ENCODE measurements at regions not wholly inside any gene's neighbourhood (a gene's known extent, or its start where the extent isn't known, plus 50 kb on each side); places are given as distances from the start of the nearest gene placed in this dataset.

DNA sequence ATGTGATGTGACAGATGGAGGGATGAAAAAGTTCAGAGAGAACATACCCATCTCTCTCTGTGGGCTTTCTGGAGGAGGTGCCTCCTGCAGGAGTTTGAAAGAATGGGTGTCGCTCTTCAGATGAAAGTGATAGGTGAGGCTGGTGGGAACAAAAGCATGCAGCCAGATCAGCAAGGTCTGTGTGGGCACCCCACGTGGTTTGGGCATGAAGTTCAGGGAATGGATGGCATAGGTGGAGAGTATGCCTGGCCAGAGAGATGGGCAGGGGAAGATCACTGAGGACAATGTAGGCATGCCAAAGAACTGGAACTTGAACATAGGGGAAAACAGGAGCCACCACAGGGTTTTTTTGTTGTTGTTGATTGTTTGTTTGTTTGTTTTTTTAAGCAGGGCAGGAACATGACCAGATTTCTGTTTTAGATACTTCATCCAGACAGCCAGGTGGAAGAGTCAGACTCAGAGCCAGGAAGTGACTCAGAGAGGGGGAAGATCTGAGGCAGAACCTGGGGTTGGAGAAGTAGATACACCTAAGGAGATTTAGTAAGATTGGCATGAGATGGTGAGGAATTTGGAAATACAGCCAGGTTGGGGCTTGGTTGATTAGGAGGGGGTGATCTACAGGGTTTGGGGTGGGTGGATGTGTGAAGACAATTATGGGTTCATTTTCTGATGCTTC, 64.8 kb upstream of the CLSTN2 start:
- CTCF ChIA-PET = no interaction called here
- H3K36me3 ChIP-seq (ENCODE audit: control insufficient read depth, insufficient read depth, low read length) = no peaks in the 10 kb centered on the region
- TF ChIP-seq, protein P1, sequence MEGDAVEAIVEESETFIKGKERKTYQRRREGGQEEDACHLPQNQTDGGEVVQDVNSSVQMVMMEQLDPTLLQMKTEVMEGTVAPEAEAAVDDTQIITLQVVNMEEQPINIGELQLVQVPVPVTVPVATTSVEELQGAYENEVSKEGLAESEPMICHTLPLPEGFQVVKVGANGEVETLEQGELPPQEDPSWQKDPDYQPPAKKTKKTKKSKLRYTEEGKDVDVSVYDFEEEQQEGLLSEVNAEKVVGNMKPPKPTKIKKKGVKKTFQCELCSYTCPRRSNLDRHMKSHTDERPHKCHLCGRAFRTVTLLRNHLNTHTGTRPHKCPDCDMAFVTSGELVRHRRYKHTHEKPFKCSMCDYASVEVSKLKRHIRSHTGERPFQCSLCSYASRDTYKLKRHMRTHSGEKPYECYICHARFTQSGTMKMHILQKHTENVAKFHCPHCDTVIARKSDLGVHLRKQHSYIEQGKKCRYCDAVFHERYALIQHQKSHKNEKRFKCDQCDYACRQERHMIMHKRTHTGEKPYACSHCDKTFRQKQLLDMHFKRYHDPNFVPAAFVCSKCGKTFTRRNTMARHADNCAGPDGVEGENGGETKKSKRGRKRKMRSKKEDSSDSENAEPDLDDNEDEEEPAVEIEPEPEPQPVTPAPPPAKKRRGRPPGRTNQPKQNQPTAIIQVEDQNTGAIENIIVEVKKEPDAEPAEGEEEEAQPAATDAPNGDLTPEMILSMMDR (IDR thresholded peaks at IDR 0.05; ENCODE audit: insufficient read depth in 1 of 2, low read depth in 1 of 2, low read length in 1 of 2, severe bottlenecking in 1 of 2, unreplicated experiment in 1 of 2) = no peak
- intact Hi-C loops (cut with micrococcal nuclease; ENCODE audit: unreplicated experiment) = no loop called here
- BruUV-seq (replicated peaks) = no TSS peak
- H3K36me3 Mint-ChIP-seq (ENCODE audit: insufficient read depth, unreplicated experiment) = no peaks in the 10 kb centered on the region
- H3K9me3 Mint-ChIP-seq (ENCODE audit: unreplicated experiment) = no peaks in the 10 kb centered on the region
- POLR2A ChIA-PET = no interaction called here
- no peaks in the 10 kb centered on the region for H3K9me3 ChIP-seq
- H3K27ac Mint-ChIP-seq (ENCODE audit: unreplicated experiment) = no peak overlapping the region
- no peak overlapping the region for H3K4me3 ChIP-seq (ENCODE audit: low read depth, low read length)
- no peak overlapping the region for H3K4me3 Mint-ChIP-seq (ENCODE audit: unreplicated experiment)
- no peaks in the 10 kb centered on the region for H3K4me1 ChIP-seq
- no peaks in the 10 kb centered on the region for H3K27me3 ChIP-seq (replicated peaks; ENCODE audit: control insufficient read depth, insufficient read depth, low read length)
- no peaks in the 10 kb centered on the region for H3K4me1 Mint-ChIP-seq (ENCODE audit: low read depth, unreplicated experiment)
- H3K27me3 Mint-ChIP-seq (ENCODE audit: insufficient read depth, unreplicated experiment) = peaks cover 3% of the 10 kb centered on the region
- DNase-seq = no peak

DNA sequence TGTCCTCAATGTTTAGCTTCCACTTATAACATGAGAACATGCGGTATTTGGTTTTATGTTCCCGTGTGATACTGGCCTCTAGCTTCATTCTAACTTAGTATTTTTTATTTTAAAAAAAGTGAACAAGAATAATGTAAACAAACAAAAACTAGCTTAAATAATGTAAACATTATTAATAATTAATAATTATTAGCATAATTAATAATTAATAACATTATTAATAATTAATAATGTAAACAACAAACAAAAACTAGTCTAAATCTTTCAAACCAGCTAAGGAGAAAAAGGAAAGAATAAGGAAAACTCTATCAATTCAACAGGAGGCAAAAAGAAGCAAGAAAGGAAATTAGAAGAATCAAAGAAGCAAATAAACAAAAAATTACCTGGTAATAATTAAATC, 66.2 kb upstream of the CLSTN2 start:
- no peaks in the 10 kb centered on the region for H3K4me1 Mint-ChIP-seq (ENCODE audit: low read depth, unreplicated experiment)
- POLR2A ChIA-PET = no interaction called here
- TF ChIP-seq, protein P1 (IDR thresholded peaks at IDR 0.05; ENCODE audit: insufficient read depth in 1 of 2, low read depth in 1 of 2, low read length in 1 of 2, severe bottlenecking in 1 of 2, unreplicated experiment in 1 of 2) = no peak
- no peak overlapping the region for H3K4me3 Mint-ChIP-seq (ENCODE audit: unreplicated experiment)
- no peaks in the 10 kb centered on the region for H3K4me1 ChIP-seq
- H3K27me3 ChIP-seq (replicated peaks; ENCODE audit: control insufficient read depth, insufficient read depth, low read length) = no peaks in the 10 kb centered on the region
- peaks cover 3% of the 10 kb centered on the region for H3K27me3 Mint-ChIP-seq (ENCODE audit: insufficient read depth, unreplicated experiment)
- H3K9me3 ChIP-seq = no peaks in the 10 kb centered on the region
- H3K27ac Mint-ChIP-seq (ENCODE audit: unreplicated experiment) = no peak overlapping the region
- CTCF ChIA-PET = no interaction called here
- H3K4me3 ChIP-seq (ENCODE audit: low read depth, low read length) = no peak overlapping the region
- no peak for DNase-seq
- no peaks in the 10 kb centered on the region for H3K9me3 Mint-ChIP-seq (ENCODE audit: unreplicated experiment)
- intact Hi-C loops (cut with micrococcal nuclease; ENCODE audit: unreplicated experiment) = no loop called here
- no peaks in the 10 kb centered on the region for H3K36me3 ChIP-seq (ENCODE audit: control insufficient read depth, insufficient read depth, low read length)
- H3K36me3 Mint-ChIP-seq (ENCODE audit: insufficient read depth, unreplicated experiment) = no peaks in the 10 kb centered on the region
- no TSS peak for BruUV-seq (replicated peaks)

DNA sequence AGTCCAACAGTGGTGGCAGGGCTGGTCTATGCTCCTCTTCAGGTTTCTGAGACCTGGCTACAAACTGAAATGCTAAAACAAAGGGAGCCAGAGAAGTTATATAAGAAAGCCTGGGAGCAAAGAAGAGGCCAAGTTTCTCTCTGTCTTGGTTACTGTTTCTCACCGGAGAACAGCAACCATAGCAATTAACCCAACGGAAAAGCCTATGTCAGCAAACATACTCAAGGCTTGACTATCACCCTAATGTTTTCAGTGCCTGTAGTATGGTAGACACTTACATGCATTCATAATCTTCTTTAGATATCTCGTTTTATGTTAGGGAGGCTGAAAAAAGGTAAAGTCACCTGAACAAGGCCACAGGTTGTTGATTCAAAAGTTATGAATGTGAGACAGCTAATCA, 86.3 kb upstream of the CLSTN2 start:
- intact Hi-C loops (cut with micrococcal nuclease; ENCODE audit: unreplicated experiment) = no loop called here
- H3K4me1 Mint-ChIP-seq (ENCODE audit: low read depth, unreplicated experiment) = no peaks in the 10 kb centered on the region
- no peak overlapping the region for H3K27ac Mint-ChIP-seq (ENCODE audit: unreplicated experiment)
- TF ChIP-seq, protein P1 (IDR thresholded peaks at IDR 0.05; ENCODE audit: insufficient read depth in 1 of 2, low read depth in 1 of 2, low read length in 1 of 2, severe bottlenecking in 1 of 2, unreplicated experiment in 1 of 2) = no peak
- H3K4me3 Mint-ChIP-seq (ENCODE audit: unreplicated experiment) = no peak overlapping the region
- no peaks in the 10 kb centered on the region for H3K9me3 Mint-ChIP-seq (ENCODE audit: unreplicated experiment)
- Histone ChIP-seq H3K36me3 (ENCODE audit: control insufficient read depth, insufficient read depth, low read length) (no peaks in the 10 kb centered on the region), H3K4me1 (no peaks in the 10 kb centered on the region), H3K9me3 (no peaks in the 10 kb centered on the region), H3K4me3 (ENCODE audit: low read depth, low read length) (no peak overlapping the region), H3K27me3 (replicated peaks; ENCODE audit: control insufficient read depth, insufficient read depth, low read length) (no peaks in the 10 kb centered on the region)
- H3K27me3 Mint-ChIP-seq (ENCODE audit: insufficient read depth, unreplicated experiment) = no peaks in the 10 kb centered on the region
- ChIA-PET POLR2A (no interaction called here), CTCF (no interaction called here)
- no peak for DNase-seq
- no peaks in the 10 kb centered on the region for H3K36me3 Mint-ChIP-seq (ENCODE audit: insufficient read depth, unreplicated experiment)
- BruUV-seq (replicated peaks) = no TSS peak
